Sigmoid colon (tissue), 6 donors: ENCODE measurements at regions not wholly inside any gene's neighbourhood (a gene's known extent, or its start where the extent isn't known, plus 50 kb on each side); places are given as distances from the start of the nearest gene placed in this dataset.

Source experiments
- DNase-seq: peaks from one replicate; pipeline ENCODE4 v3.0.0-alpha.2; 2019
- H3K27ac ChIP-seq, 4 donors: fragments of 200-600 bp; sonication (generic); one replicate each; pipeline ENCODE4 v1.5.1; 2016 to 2019; ENCODE audit warnings: mild to moderate bottlenecking in 1 of 4
- H3K27me3 ChIP-seq, 3 donors: fragments of 200-600 bp; sonication (generic); one replicate each; pipeline ENCODE4 v1.5.1; 2019; ENCODE audit warnings: mild to moderate bottlenecking in 1 of 3
- H3K36me3 ChIP-seq, 4 donors: fragments of 200-600 bp; sonication (generic); one replicate each; pipeline ENCODE4 v1.5.1; 2016 to 2019
- H3K4me1 ChIP-seq, 4 donors: fragments of 200-600 bp; sonication (generic); one replicate each; pipeline ENCODE4 v1.5.1; 2017 to 2019
- H3K4me3 ChIP-seq, 4 donors: fragments of 200-600 bp; sonication (generic); one replicate each; pipeline ENCODE4 v1.5.1; 2017 to 2019; ENCODE audit warnings: mild to moderate bottlenecking in 2 of 4, moderate library complexity in 1 of 4
- H3K9me3 ChIP-seq, 4 donors: fragments of 200-600 bp in 3 of 4; sonication (generic) in 3 of 4; one replicate each; pipeline versions ENCODE4 v1.5.1 to v1.6.1; 2013 to 2019
- EP300 ChIP-seq, 4 donors: sonication (generic); formaldehyde crosslinking; IDR thresholded peaks; one replicate each; pipeline ENCODE4 v1.6.1; 2017; ENCODE audit warnings: antibody characterized with exemption in 4 of 4
- POLR2A ChIP-seq, 2 donors: fragments of 450-650 bp; IDR thresholded peaks; one replicate each; pipeline ENCODE4 v1.6.1; 2016; ENCODE audit warnings: antibody characterized with exemption in 2 of 2, mild to moderate bottlenecking in 2 of 2, moderate library complexity in 2 of 2
- POLR2AphosphoS5 ChIP-seq, 4 donors: sonication (generic); formaldehyde crosslinking; IDR thresholded peaks; one replicate each; pipeline ENCODE4 v1.6.1; 2017; ENCODE audit warnings: antibody characterized with exemption in 4 of 4
- WGBS, 2 donors: extraction: QIAGEN DNeasy Blood & Tissue Kit; methylation state at CpG; one replicate each; pipeline ENCODE4 v1.1.7; 2013; 5-methylcytosine and 5-hydroxymethylcytosine counted together
- intact Hi-C: fragments of 100-400 bp; cut with DNase I; formaldehyde crosslinking; loops from one replicate; pipeline ENCODE4 v1.15.1; 2023
- TF ChIP-seq, protein P1 (sequence below), 4 experiments: fragments of 450-650 bp in 3 of 4; fragments of 200-600 bp in 1 of 4; IDR thresholded peaks; one replicate each; pipeline ENCODE4 v1.5.1; 2016 to 2019; ENCODE audit warnings: antibody characterized with exemption in 4 of 4, mild to moderate bottlenecking in 3 of 4, moderate library complexity in 2 of 4
- donor health status: healthy with polysubstance abuse.
- donor health status: healthy.

DNA sequence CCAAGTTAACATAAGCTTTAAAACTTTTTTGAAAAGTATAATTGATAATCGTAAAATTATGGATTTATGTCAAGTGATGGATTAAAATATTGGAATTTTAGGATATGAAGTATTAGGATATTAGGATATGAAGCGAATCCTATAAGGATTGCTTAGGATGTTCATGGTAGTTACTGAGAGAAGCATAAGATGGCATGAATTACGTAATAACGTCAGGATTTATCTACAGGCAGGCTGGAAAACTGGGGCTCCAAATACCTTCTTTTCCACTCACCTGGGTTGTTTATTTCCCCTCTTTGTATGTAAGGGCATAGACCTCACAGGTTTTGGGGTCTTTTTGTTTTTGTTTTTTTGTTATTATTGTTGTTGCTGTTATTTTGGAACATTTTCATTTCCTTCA lies 65.2 kb upstream of the TMEM33 start:
- H3K36me3 ChIP-seq = no peaks in the 10 kb centered on the region
- H3K27me3 ChIP-seq = peaks cover 10 to 88% (median 37%) of the 10 kb centered on the region in 3 donors
- DNase-seq = no peak
- H3K27ac ChIP-seq = no peak overlapping the region
- 52 to 69% methylated on average over 4 of the region's 4 CpGs for WGBS, 2 donors
- no peaks in the 10 kb centered on the region for H3K9me3 ChIP-seq
- no peak overlapping the region for H3K4me3 ChIP-seq
- intact Hi-C loops = no loop called here
- no peak for TF ChIP-seq POLR2A (IDR thresholded peaks at IDR 0.05)
- TF ChIP-seq, protein P1, sequence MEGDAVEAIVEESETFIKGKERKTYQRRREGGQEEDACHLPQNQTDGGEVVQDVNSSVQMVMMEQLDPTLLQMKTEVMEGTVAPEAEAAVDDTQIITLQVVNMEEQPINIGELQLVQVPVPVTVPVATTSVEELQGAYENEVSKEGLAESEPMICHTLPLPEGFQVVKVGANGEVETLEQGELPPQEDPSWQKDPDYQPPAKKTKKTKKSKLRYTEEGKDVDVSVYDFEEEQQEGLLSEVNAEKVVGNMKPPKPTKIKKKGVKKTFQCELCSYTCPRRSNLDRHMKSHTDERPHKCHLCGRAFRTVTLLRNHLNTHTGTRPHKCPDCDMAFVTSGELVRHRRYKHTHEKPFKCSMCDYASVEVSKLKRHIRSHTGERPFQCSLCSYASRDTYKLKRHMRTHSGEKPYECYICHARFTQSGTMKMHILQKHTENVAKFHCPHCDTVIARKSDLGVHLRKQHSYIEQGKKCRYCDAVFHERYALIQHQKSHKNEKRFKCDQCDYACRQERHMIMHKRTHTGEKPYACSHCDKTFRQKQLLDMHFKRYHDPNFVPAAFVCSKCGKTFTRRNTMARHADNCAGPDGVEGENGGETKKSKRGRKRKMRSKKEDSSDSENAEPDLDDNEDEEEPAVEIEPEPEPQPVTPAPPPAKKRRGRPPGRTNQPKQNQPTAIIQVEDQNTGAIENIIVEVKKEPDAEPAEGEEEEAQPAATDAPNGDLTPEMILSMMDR (IDR thresholded peaks at IDR 0.05) = no peak
- H3K4me1 ChIP-seq = peaks cover 0 to 28% (median 12%) of the 10 kb centered on the region in 4 donors

DNA sequence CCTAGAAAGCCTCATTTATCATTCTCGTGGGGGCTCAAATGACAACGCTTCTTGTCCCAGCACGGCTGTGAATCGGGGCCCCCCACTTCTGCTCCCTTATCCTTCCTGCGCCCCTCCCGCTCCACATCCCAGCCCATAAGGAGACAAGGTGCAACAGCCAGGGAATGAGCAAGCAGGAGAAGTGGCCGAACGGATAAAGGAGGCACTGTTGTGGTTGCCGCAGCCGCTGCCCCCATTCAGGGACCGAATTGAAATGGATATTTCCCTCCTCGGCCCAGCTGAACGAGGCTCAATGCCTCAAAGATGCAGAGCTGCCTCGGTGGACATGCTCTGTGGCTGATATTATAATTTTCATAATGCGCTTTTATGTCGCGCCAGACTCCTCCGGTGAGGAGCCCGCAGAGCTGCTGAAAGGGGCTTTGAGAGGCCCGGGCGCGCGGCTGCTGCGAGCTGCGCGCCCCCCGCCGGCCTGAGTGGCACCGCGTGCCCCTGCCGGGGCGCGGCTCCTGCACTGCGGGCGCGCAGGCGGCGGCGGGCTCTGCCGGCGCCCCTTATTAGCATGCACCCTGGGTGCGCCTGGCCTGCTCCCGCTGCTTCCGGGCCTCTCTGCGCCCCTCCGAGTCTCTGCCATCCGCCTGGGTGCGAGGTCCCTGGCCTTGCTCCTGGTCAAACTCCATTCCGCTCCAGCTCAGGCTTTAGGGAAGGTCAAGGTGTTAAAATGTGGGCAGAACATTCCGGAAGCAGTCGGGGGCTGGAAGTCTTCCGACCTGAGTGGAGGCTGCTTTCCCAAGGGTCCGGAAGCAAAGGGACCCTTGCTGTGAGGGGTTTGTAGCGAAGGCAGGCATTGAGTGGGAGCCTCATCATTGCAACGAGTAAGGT lies 68.2 kb upstream of the TMEM33 start:
- peak overlapping the region in 1 of 4 donors; percentile 10 for H3K4me3 ChIP-seq
- intact Hi-C loops = no loop called here
- peaks cover 0 to 21% (median 10%) of the 10 kb centered on the region in 4 donors for H3K4me1 ChIP-seq
- WGBS, 2 donors = 4 to 9% methylated on average over 55 of the region's 55 CpGs
- DNase-seq = no peak
- H3K9me3 ChIP-seq = no peaks in the 10 kb centered on the region
- no peak for TF ChIP-seq POLR2AphosphoS5 (IDR thresholded peaks at IDR 0.05)
- no peak for TF ChIP-seq POLR2A (IDR thresholded peaks at IDR 0.05)
- TF ChIP-seq EP300 (IDR thresholded peaks at IDR 0.05) = no peak
- TF ChIP-seq, protein P1 (IDR thresholded peaks at IDR 0.05) = no peak
- H3K36me3 ChIP-seq = no peaks in the 10 kb centered on the region
- peaks cover 11 to 85% (median 33%) of the 10 kb centered on the region in 3 donors for H3K27me3 ChIP-seq
- no peak overlapping the region for H3K27ac ChIP-seq

DNA sequence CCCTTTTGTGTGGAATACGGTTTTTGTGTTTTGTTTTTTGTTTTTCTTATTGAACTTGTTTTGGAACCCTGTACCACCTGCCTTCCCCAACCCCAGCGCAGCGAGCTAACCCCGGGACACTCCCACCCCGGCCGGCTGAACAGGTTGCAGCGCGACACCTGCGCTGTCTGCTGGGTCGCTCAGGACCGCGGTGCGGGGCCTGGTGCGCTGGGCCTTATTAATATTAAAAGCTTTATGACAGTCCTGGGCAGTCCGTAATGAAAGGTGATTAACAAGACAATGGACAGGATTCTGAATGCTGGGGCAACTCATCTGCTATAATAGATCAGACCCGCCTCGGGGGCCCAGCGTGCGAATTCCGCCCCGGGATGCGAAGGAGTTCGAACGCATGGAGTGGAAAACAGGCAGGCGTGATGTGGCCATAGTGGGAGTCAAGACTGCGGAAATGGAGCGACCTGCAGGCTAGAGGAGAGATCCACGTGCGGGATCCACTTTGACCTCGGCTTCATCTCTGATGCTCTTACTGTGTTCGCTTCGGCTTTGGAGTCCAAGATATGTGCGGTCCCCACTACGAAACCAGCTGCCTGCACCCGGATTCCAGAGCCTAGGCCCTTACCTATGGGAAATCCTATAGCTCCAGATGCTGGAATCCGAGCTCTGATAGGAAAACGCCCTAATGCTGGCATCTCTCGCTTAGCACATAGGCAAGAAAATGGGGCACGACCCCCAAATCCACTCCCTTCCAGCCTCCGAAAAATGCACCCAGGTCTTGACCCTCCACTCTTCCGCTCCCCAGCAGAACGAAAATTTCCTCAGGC lies 69.0 kb upstream of the TMEM33 start:
- TF ChIP-seq POLR2A (IDR thresholded peaks at IDR 0.05) = no peak
- TF ChIP-seq, protein P1 (IDR thresholded peaks at IDR 0.05) = no peak
- TF ChIP-seq EP300 (IDR thresholded peaks at IDR 0.05) = no peak
- no peak for TF ChIP-seq POLR2AphosphoS5 (IDR thresholded peaks at IDR 0.05)
- no peak for DNase-seq
- Histone ChIP-seq H3K9me3 (no peaks in the 10 kb centered on the region), H3K4me1 (peaks cover 0 to 21% (median 10%) of the 10 kb centered on the region in 4 donors), H3K36me3 (no peaks in the 10 kb centered on the region), H3K4me3 (no peak overlapping the region), H3K27me3 (peaks cover 11 to 76% (median 33%) of the 10 kb centered on the region in 3 donors), H3K27ac (no peak overlapping the region)
- intact Hi-C loops = no loop called here
- 9 to 20% methylated on average over 42 of the region's 42 CpGs for WGBS, 2 donors

DNA sequence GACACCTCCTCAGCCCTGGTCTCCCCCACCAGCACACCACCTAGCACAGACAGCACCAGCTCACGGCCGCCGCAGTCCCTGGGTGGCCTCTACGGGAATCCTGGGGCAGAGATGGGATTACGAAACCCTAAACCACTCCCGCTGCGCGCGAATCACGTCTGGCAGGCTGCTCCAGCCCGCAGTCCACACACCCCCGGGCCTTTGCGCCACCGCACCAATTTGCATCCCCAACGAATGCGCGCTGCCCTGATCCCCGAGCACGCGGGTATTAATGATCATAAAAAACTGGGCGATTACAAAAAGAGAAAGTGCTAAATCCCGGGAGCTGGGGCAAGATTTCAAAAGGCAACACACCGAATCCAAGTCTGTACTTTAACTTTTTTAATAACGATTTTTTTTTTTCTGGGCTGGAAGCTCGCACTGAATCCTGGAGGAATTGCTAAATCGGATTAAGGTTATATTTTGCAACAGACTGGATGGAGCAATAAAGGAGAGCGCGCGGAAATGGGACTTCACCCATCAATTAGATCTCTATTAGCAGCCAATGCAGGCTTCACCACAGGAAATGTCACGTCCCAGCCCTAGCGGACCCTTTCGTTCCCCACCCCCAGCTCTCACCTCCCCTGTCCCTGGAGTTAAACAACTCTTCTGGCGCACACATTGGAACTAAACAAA lies 69.8 kb upstream of the TMEM33 start:
- intact Hi-C loops = no loop called here
- no peak overlapping the region for H3K4me3 ChIP-seq
- no peaks in the 10 kb centered on the region for H3K36me3 ChIP-seq
- no peaks in the 10 kb centered on the region for H3K9me3 ChIP-seq
- peaks cover 11 to 69% (median 33%) of the 10 kb centered on the region in 3 donors for H3K27me3 ChIP-seq
- no peak for DNase-seq
- peaks cover 0 to 21% (median 10%) of the 10 kb centered on the region in 4 donors for H3K4me1 ChIP-seq
- 10 to 13% methylated on average over 33 of the region's 33 CpGs for WGBS, 2 donors
- no peak overlapping the region for H3K27ac ChIP-seq
- no peak for TF ChIP-seq EP300 (IDR thresholded peaks at IDR 0.05)
- TF ChIP-seq, protein P1 (IDR thresholded peaks at IDR 0.05) = no peak
- no peak for TF ChIP-seq POLR2AphosphoS5 (IDR thresholded peaks at IDR 0.05)
- no peak for TF ChIP-seq POLR2A (IDR thresholded peaks at IDR 0.05)
